ENCODE measurements at regions not wholly inside any gene's neighbourhood (a gene's known extent, or its start where the extent isn't known, plus 50 kb on each side); places are given as distances from the start of the nearest gene placed in this dataset.

DNA sequence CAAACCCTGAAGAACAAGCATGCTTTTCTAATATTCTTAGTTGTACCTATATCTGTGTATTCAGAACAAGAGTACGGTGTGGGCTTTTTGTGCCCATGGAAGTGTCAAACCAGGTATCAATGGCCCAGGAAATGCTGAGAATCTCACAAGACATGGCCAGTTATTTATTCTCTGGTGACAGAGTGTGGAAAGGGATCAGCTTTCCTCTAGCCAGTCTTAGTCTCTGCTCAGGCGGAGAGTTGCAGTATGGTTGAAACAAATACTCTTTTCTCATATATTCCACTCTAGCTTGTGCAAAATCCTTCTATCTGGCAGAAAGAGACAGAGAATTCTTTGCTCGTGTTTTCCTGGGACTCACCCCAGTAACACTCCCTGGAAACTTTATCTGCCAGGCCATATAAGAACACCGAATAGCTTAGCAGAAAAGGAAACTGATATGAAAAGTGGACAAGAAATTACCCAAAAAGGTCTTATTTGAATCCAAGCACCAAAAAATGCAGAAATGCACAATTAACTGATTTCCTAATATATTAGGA, 173.3 kb upstream of the RSPO3 start:
- TF ChIP-seq, protein P1, sequence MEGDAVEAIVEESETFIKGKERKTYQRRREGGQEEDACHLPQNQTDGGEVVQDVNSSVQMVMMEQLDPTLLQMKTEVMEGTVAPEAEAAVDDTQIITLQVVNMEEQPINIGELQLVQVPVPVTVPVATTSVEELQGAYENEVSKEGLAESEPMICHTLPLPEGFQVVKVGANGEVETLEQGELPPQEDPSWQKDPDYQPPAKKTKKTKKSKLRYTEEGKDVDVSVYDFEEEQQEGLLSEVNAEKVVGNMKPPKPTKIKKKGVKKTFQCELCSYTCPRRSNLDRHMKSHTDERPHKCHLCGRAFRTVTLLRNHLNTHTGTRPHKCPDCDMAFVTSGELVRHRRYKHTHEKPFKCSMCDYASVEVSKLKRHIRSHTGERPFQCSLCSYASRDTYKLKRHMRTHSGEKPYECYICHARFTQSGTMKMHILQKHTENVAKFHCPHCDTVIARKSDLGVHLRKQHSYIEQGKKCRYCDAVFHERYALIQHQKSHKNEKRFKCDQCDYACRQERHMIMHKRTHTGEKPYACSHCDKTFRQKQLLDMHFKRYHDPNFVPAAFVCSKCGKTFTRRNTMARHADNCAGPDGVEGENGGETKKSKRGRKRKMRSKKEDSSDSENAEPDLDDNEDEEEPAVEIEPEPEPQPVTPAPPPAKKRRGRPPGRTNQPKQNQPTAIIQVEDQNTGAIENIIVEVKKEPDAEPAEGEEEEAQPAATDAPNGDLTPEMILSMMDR (IDR thresholded peaks at IDR 0.05): no peak
- no peak for TF ChIP-seq POLR2A (IDR thresholded peaks at IDR 0.05)

All from body of pancreas (tissue), 4 donors.